HK-2 (cell line): ENCODE measurements at regions not wholly inside any gene's neighbourhood (a gene's known extent, or its start where the extent isn't known, plus 50 kb on each side); places are given as distances from the start of the nearest gene placed in this dataset.

ENCODE experiments used
- DNase-seq: peaks from one replicate; pipeline ENCODE4 v3.0.0-alpha.2; 2018; ENCODE audit not compliant: unreplicated experiment

- DNase-seq, result no peak
Measured at GRCh38 chr2:18465979-18466378, 94.5 kb downstream of the RDH14 start.

GRCh38 chr2:18464913-18465312 lies 95.5 kb downstream of the RDH14 start:
- no peak for DNase-seq

- DNase-seq, result no peak
Measured at GRCh38 chr2:18456026-18456425, 104.4 kb downstream of the RDH14 start.

GRCh38 chr2:18455236-18455862 lies 105.1 kb downstream of the RDH14 start:
- no peak for DNase-seq

- DNase-seq, result no peak
Measured at GRCh38 chr2:18454692-18455235, 105.7 kb downstream of the RDH14 start.

- DNase-seq, result no peak
Measured at GRCh38 chr2:18446715-18447114, 113.7 kb downstream of the RDH14 start.

- no peak for DNase-seq
Measured at GRCh38 chr2:18445433-18446320, 114.8 kb downstream of the RDH14 start.

GRCh38 chr2:18444806-18445205 lies 115.6 kb downstream of the RDH14 start:
- no peak for DNase-seq

- DNase-seq, result no peak
Measured at GRCh38 chr2:18441583-18441982, 118.9 kb downstream of the RDH14 start.

- no peak for DNase-seq
Measured at GRCh38 chr2:18440777-18441176, 119.7 kb downstream of the RDH14 start.

GRCh38 chr2:18440141-18440661 lies 120.3 kb downstream of the RDH14 start:
- no peak for DNase-seq

- no peak for DNase-seq
Measured at GRCh38 chr2:18439716-18440115, 120.7 kb downstream of the RDH14 start.

- no peak for DNase-seq
Measured at GRCh38 chr2:18437909-18438308, 122.5 kb downstream of the RDH14 start.

GRCh38 chr2:18436503-18437005 lies 123.9 kb downstream of the RDH14 start:
- no peak for DNase-seq

- no peak for DNase-seq
Measured at GRCh38 chr2:18435426-18436037, 124.9 kb downstream of the RDH14 start.

- no peak for DNase-seq
Measured at GRCh38 chr2:18433872-18434271, 126.6 kb downstream of the RDH14 start.

GRCh38 chr2:18432999-18433398 lies 127.5 kb downstream of the RDH14 start:
- DNase-seq, result no peak

- DNase-seq, result no peak
Measured at GRCh38 chr2:18430996-18431748, 129.3 kb downstream of the RDH14 start.

GRCh38 chr2:18428516-18428915 lies 131.9 kb downstream of the RDH14 start:
- DNase-seq, result no peak

- DNase-seq, result no peak
Measured at GRCh38 chr2:18427762-18428161, 132.7 kb downstream of the RDH14 start.

GRCh38 chr2:18426174-18426573 lies 134.3 kb downstream of the RDH14 start:
- no peak for DNase-seq
